ENCODE measurements at regions not wholly inside any gene's neighbourhood (a gene's known extent, or its start where the extent isn't known, plus 50 kb on each side); places are given as distances from the start of the nearest gene placed in this dataset.

DNA sequence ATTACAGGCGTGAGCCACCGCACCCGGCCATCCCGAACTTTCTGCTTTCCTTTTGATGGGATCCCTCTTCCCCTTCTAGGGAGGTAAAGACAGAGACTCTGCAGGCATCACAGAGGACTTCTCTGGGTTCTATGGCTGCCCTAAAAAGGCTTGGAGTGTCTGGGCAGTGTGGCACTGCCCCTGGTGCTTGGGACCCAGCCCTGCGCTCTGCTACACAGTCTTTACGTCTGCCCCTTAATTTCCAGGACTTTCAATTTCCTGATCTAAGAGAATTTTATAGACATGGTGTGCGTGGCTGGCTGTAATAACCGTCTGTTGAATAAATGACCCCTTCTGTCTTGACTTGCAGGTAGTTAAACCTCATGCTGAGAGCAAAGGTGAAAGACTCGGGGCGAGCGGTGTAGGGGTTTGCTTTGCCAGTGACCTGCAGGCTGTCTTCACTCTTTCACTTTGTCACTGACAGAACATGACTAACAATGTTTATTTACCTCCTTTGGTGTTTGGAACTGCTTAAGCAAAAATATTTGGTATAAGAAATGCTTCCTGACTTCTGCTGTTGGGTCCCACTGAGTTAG lies 110.9 kb upstream of the MAP1LC3B2 start:
- TF ChIP-seq POLR2A (IDR thresholded peaks at IDR 0.05; ENCODE audit: low read depth, low read length) (no peak), POLR2AphosphoS5 (IDR thresholded peaks at IDR 0.05; ENCODE audit: insufficient read depth, low read depth, low read length) (no peak), EZH2 (IDR thresholded peaks at IDR 0.05; ENCODE audit: borderline replicate concordance, low read depth, low read length, severe bottlenecking) (no peak), GATA2 (IDR thresholded peaks at IDR 0.05; ENCODE audit: insufficient read depth, insufficient read length, low read depth, low read length) (no peak), FOS (IDR thresholded peaks at IDR 0.05; ENCODE audit: borderline replicate concordance, insufficient read depth, low read length) (no peak), JUN (IDR thresholded peaks at IDR 0.05; ENCODE audit: borderline replicate concordance, insufficient read depth, insufficient read length, low read depth) (no peak)
- TF ChIP-seq, protein P1, sequence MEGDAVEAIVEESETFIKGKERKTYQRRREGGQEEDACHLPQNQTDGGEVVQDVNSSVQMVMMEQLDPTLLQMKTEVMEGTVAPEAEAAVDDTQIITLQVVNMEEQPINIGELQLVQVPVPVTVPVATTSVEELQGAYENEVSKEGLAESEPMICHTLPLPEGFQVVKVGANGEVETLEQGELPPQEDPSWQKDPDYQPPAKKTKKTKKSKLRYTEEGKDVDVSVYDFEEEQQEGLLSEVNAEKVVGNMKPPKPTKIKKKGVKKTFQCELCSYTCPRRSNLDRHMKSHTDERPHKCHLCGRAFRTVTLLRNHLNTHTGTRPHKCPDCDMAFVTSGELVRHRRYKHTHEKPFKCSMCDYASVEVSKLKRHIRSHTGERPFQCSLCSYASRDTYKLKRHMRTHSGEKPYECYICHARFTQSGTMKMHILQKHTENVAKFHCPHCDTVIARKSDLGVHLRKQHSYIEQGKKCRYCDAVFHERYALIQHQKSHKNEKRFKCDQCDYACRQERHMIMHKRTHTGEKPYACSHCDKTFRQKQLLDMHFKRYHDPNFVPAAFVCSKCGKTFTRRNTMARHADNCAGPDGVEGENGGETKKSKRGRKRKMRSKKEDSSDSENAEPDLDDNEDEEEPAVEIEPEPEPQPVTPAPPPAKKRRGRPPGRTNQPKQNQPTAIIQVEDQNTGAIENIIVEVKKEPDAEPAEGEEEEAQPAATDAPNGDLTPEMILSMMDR (IDR thresholded peaks at IDR 0.05; ENCODE audit: extremely low read depth in 1 of 2, insufficient read depth in 1 of 2, low read depth in 1 of 2, low read length in 2 of 2), result no peak
- TF ChIP-seq, protein P2, sequence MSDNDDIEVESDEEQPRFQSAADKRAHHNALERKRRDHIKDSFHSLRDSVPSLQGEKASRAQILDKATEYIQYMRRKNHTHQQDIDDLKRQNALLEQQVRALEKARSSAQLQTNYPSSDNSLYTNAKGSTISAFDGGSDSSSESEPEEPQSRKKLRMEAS (IDR thresholded peaks at IDR 0.05; ENCODE audit: insufficient read depth, insufficient read length), result no peak
